ENCODE measurements at regions not wholly inside any gene's neighbourhood (a gene's known extent, or its start where the extent isn't known, plus 50 kb on each side); places are given as distances from the start of the nearest gene placed in this dataset.

DNA sequence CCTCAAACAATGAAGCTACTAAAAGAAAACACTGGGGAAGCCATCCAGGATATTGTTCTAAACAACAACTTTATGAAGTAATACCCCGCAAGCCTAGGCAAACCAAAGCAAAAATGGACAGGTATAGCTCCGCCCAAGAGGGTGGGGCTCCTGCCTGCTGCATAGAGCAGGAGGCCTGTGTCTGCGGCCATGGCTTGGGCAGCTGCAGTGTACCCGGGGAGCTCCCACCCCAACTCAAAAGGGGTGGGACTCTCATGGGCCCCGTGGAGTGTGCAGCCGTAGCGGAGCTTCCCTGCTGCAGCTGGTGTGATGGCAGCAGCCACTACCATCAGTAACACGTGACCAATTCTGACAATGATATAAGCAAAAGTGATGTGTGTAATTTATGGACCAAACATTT lies 264.2 kb upstream of the KITLG start:
- TF ChIP-seq, protein P1, sequence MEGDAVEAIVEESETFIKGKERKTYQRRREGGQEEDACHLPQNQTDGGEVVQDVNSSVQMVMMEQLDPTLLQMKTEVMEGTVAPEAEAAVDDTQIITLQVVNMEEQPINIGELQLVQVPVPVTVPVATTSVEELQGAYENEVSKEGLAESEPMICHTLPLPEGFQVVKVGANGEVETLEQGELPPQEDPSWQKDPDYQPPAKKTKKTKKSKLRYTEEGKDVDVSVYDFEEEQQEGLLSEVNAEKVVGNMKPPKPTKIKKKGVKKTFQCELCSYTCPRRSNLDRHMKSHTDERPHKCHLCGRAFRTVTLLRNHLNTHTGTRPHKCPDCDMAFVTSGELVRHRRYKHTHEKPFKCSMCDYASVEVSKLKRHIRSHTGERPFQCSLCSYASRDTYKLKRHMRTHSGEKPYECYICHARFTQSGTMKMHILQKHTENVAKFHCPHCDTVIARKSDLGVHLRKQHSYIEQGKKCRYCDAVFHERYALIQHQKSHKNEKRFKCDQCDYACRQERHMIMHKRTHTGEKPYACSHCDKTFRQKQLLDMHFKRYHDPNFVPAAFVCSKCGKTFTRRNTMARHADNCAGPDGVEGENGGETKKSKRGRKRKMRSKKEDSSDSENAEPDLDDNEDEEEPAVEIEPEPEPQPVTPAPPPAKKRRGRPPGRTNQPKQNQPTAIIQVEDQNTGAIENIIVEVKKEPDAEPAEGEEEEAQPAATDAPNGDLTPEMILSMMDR (IDR thresholded peaks at IDR 0.05): no peak
- TF ChIP-seq POLR2A (IDR thresholded peaks at IDR 0.05): no peak
